ENCODE measurements at regions not wholly inside any gene's neighbourhood (a gene's known extent, or its start where the extent isn't known, plus 50 kb on each side); places are given as distances from the start of the nearest gene placed in this dataset.

DNA sequence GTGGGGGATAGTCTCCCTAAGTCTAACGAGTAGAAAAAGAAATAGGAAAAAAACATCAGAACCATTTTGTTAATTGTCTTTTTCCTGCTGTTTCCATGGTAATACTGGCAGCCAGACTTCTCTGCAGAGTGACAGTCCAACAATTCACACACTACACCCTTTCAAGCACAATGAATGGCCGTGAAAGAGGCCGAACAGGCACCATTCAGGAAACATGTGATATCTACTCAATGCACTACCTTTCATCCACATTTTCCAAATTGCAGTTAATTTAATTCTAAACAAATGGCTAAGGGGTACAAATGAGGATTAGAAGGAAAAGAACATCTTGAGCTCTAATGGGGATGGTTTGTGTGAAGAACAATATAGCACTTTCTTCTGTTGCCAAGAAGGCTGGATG is 358.5 kb upstream of the ANKRD30A start:
- Histone ChIP-seq H2AFZ (ENCODE audit: low read depth, low read length, poor library complexity, severe bottlenecking) (no peak overlapping the region), H3K36me3 (ENCODE audit: control insufficient read depth in 1 of 2, insufficient read depth in 2 of 2, low read length in 2 of 2) (no peaks in the 10 kb centered on the region), H3K79me2 (ENCODE audit: insufficient read depth, low read length) (no peaks in the 10 kb centered on the region), H3K27me3 (ENCODE audit: insufficient read depth, low read length) (no peaks in the 10 kb centered on the region), H3K27ac (ENCODE audit: low read depth, low read length) (no peak overlapping the region), H3K4me1 (ENCODE audit: control insufficient read depth in 1 of 2, insufficient read depth in 2 of 2, low read length in 2 of 2) (no peaks in the 10 kb centered on the region), H3K4me2 (ENCODE audit: low read length) (no peak overlapping the region), H3K9ac (ENCODE audit: low read length) (no peak overlapping the region), H3K9me3 (ENCODE audit: control insufficient read depth in 1 of 2, insufficient read depth in 1 of 2, low read depth in 1 of 2, low read length in 2 of 2) (peaks cover 10 to 12% of the 10 kb centered on the region in 2 experiments; a peak in 2 of 4 replicates), H4K20me1 (ENCODE audit: insufficient read depth) (no peaks in the 10 kb centered on the region), H3K4me3 (replicated peaks in 1 of 2; ENCODE audit: low read depth in 1 of 2, low read length in 2 of 2) (no peak overlapping the region), H3K9me2 (ENCODE audit: insufficient read depth) (no peaks in the 10 kb centered on the region)
- intact Hi-C loops (cut with micrococcal nuclease) = no loop called here
- RAD21 ChIA-PET (ENCODE audit: low non-redundant PET in 1 of 2, low total read pairs in 2 of 2, uncharacterized antibody in 2 of 2, unreplicated experiment in 2 of 2) = no interaction called here
- TF ChIP-seq SIN3A (IDR thresholded peaks at IDR 0.05; ENCODE audit: low read depth) = no peak
- no peak for DNase-seq (ENCODE audit: low read depth, low spot score)
- CTCF ChIA-PET = no interaction called here
- POLR2A ChIA-PET = no interaction called here
- no TSS peak for BruUV-seq (replicated peaks)
- ATAC-seq = no peak

DNA sequence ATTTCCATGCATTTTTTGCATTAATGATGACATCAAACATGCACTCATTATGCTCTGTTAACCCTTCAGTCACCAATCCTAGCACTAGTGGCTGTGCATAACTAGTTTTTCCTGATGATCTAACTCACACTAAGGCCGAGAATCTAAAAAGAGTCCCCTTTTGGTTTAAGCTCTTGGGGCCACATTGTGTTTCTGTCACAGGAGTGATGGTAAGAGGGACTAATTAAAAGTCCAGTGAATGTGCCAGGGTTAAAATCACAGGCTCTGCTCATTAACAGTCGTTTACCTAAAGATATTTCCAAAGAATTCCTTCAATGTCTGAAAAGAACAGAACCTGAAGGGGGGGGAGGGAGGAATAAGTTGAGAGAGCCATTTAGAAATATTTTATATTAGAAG is 359.0 kb upstream of the ANKRD30A start:
- no peaks in the 10 kb centered on the region for H3K9me2 ChIP-seq (ENCODE audit: insufficient read depth)
- H3K9ac ChIP-seq (ENCODE audit: low read length) = no peak overlapping the region
- H3K4me2 ChIP-seq (ENCODE audit: low read length) = no peak overlapping the region
- BruUV-seq (replicated peaks) = no TSS peak
- ChIA-PET POLR2A (no interaction called here), CTCF (no interaction called here), RAD21 (ENCODE audit: low non-redundant PET in 1 of 2, low total read pairs in 2 of 2, uncharacterized antibody in 2 of 2, unreplicated experiment in 2 of 2) (no interaction called here)
- no peaks in the 10 kb centered on the region for H4K20me1 ChIP-seq (ENCODE audit: insufficient read depth)
- no peak overlapping the region for H3K4me3 ChIP-seq (replicated peaks in 1 of 2; ENCODE audit: low read depth in 1 of 2, low read length in 2 of 2)
- no peak overlapping the region for H2AFZ ChIP-seq (ENCODE audit: low read depth, low read length, poor library complexity, severe bottlenecking)
- intact Hi-C loops (cut with micrococcal nuclease) = no loop called here
- H3K27ac ChIP-seq (ENCODE audit: low read depth, low read length) = no peak overlapping the region
- ATAC-seq (no peak), DNase-seq (ENCODE audit: low read depth, low spot score) (no peak)
- TF ChIP-seq TCF7L2 (IDR thresholded peaks at IDR 0.05; ENCODE audit: borderline replicate concordance, extremely low read depth, insufficient read depth, insufficient read length) = no peak
- TF ChIP-seq FOSL1 (IDR thresholded peaks at IDR 0.05; ENCODE audit: low read depth) = no peak
- no peaks in the 10 kb centered on the region for H3K27me3 ChIP-seq (ENCODE audit: insufficient read depth, low read length)
- H3K79me2 ChIP-seq (ENCODE audit: insufficient read depth, low read length) = no peaks in the 10 kb centered on the region
- H3K4me1 ChIP-seq (ENCODE audit: control insufficient read depth in 1 of 2, insufficient read depth in 2 of 2, low read length in 2 of 2) = no peaks in the 10 kb centered on the region
- peaks cover 10 to 12% of the 10 kb centered on the region in 2 experiments; a peak in 2 of 4 replicates for H3K9me3 ChIP-seq (ENCODE audit: control insufficient read depth in 1 of 2, insufficient read depth in 1 of 2, low read depth in 1 of 2, low read length in 2 of 2)
- H3K36me3 ChIP-seq (ENCODE audit: control insufficient read depth in 1 of 2, insufficient read depth in 2 of 2, low read length in 2 of 2) = no peaks in the 10 kb centered on the region
